Peyer's patch (tissue), 4 donors: ENCODE measurements at regions not wholly inside any gene's neighbourhood (a gene's known extent, or its start where the extent isn't known, plus 50 kb on each side); places are given as distances from the start of the nearest gene placed in this dataset.
"Not testable (repeated sequence)": the region's sequence is repeated elsewhere in the genome, so short reads cannot be mapped to it uniquely, and the experiment has no call there.

Source experiments
- DNase-seq, 3 donors: peaks; one replicate each; pipeline ENCODE4 v3.0.0-alpha.2; 2017 to 2019
- H3K27ac ChIP-seq, 4 donors: fragments of 200-600 bp; sonication (generic); one replicate each; pipeline ENCODE4 v1.5.1; 2016 to 2019
- H3K27me3 ChIP-seq, 2 donors: fragments of 200-600 bp; sonication (generic); one replicate each; pipeline ENCODE4 v1.5.1; 2019
- H3K36me3 ChIP-seq, 3 donors: fragments of 200-600 bp; sonication (generic); one replicate each; pipeline ENCODE4 v1.5.1; 2016 to 2019
- H3K4me1 ChIP-seq, 4 donors: fragments of 200-600 bp; sonication (generic); one replicate each; pipeline ENCODE4 v1.5.1; 2016 to 2019
- H3K4me3 ChIP-seq, 4 donors: fragments of 200-600 bp; sonication (generic); 1 replicate in 3 of 4; 2 replicates in 1 of 4; pipeline ENCODE4 v1.5.1; 2016 to 2019; ENCODE audit warnings: mild to moderate bottlenecking in 1 of 4
- H3K9me3 ChIP-seq, 4 donors: fragments of 200-600 bp; sonication (generic); one replicate each; pipeline ENCODE4 v1.5.1; 2016 to 2019; ENCODE audit warnings: mild to moderate bottlenecking in 1 of 4
- CTCF ChIP-seq, 6 experiments: fragments of 450-650 bp in 4 of 6; fragments of 200-600 bp in 2 of 6; sonication (generic) in 1 of 6; IDR thresholded peaks; one replicate each; pipeline ENCODE4 v1.5.1; 2017 to 2019; ENCODE audit warnings: antibody characterized with exemption in 6 of 6, mild to moderate bottlenecking in 3 of 6, moderate library complexity in 1 of 6
- POLR2A ChIP-seq, 2 donors: fragments of 450-650 bp; IDR thresholded peaks; one replicate each; pipeline ENCODE4 v1.5.1; 2017; ENCODE audit warnings: antibody characterized with exemption in 2 of 2, mild to moderate bottlenecking in 2 of 2, moderate library complexity in 2 of 2

GRCh38 chr13:81197483-81197882, 856.6 kb upstream of the SPRY2 start:
- no peak overlapping the region for H3K27ac ChIP-seq
- H3K36me3 ChIP-seq, result no peaks in the 10 kb centered on the region
- no peak overlapping the region for H3K4me3 ChIP-seq
- no peaks in the 10 kb centered on the region for H3K9me3 ChIP-seq
- no peaks in the 10 kb centered on the region for H3K4me1 ChIP-seq
- no peak for TF ChIP-seq POLR2A (IDR thresholded peaks at IDR 0.05)
- no peak for TF ChIP-seq CTCF (IDR thresholded peaks at IDR 0.05)
- no peak for DNase-seq
- H3K27me3 ChIP-seq, result no peaks in the 10 kb centered on the region

- no peak for TF ChIP-seq POLR2A (IDR thresholded peaks at IDR 0.05)
- no peak for TF ChIP-seq CTCF (IDR thresholded peaks at IDR 0.05)
- no peak overlapping the region for H3K4me3 ChIP-seq
- DNase-seq, result no peak
- H3K36me3 ChIP-seq, result no peaks in the 10 kb centered on the region
- H3K9me3 ChIP-seq, result no peaks in the 10 kb centered on the region
- H3K27ac ChIP-seq, result no peak overlapping the region
- H3K27me3 ChIP-seq, result no peaks in the 10 kb centered on the region
- H3K4me1 ChIP-seq, result no peaks in the 10 kb centered on the region
Measured at GRCh38 chr13:81194362-81194761, 853.4 kb upstream of the SPRY2 start.

- H3K4me3 ChIP-seq, result no peak overlapping the region
- TF ChIP-seq CTCF (IDR thresholded peaks at IDR 0.05) (no peak), POLR2A (IDR thresholded peaks at IDR 0.05) (no peak)
Measured at GRCh38 chr13:81184556-81185265, 843.8 kb upstream of the SPRY2 start.

GRCh38 chr13:81172603-81173002, 831.7 kb upstream of the SPRY2 start:
- TF ChIP-seq CTCF (IDR thresholded peaks at IDR 0.05) (no peak), POLR2A (IDR thresholded peaks at IDR 0.05) (no peak)
- DNase-seq, result no peak
- H3K4me3 ChIP-seq, result no peak overlapping the region

More at GRCh38 chr13:81184556-81185265, 843.8 kb upstream of the SPRY2 start:
- Histone ChIP-seq H3K27ac (no peak overlapping the region), H3K36me3 (no peaks in the 10 kb centered on the region), H3K4me1 (no peaks in the 10 kb centered on the region), H3K9me3 (no peaks in the 10 kb centered on the region), H3K27me3 (no peaks in the 10 kb centered on the region)
- DNase-seq, result no peak

GRCh38 chr13:81171065-81171647, 830.2 kb upstream of the SPRY2 start:
- Histone ChIP-seq H3K4me1 (no peaks in the 10 kb centered on the region), H3K27me3 (no peaks in the 10 kb centered on the region), H3K36me3 (no peaks in the 10 kb centered on the region), H3K27ac (no peak overlapping the region), H3K9me3 (no peaks in the 10 kb centered on the region), H3K4me3 (no peak overlapping the region)
- no peak for DNase-seq
- TF ChIP-seq CTCF (IDR thresholded peaks at IDR 0.05) (peak in 4 of 6 experiments; percentile 33 to 57 (median 53)), POLR2A (IDR thresholded peaks at IDR 0.05) (no peak)

More at GRCh38 chr13:81172603-81173002, 831.7 kb upstream of the SPRY2 start:
- Histone ChIP-seq H3K27ac (no peak overlapping the region), H3K36me3 (no peaks in the 10 kb centered on the region), H3K4me1 (no peaks in the 10 kb centered on the region), H3K9me3 (no peaks in the 10 kb centered on the region), H3K27me3 (no peaks in the 10 kb centered on the region)

GRCh38 chr13:81163823-81164222, 822.9 kb upstream of the SPRY2 start:
- not testable (repeated sequence) for H3K27me3 ChIP-seq, H3K4me1 ChIP-seq, H3K36me3 ChIP-seq, DNase-seq, H3K4me3 ChIP-seq, H3K9me3 ChIP-seq, H3K27ac ChIP-seq
